ENCODE measurements at regions not wholly inside any gene's neighbourhood (a gene's known extent, or its start where the extent isn't known, plus 50 kb on each side); places are given as distances from the start of the nearest gene placed in this dataset.
"Not testable (repeated sequence)": the region's sequence is repeated elsewhere in the genome, so short reads cannot be mapped to it uniquely, and the experiment has no call there.

DNA sequence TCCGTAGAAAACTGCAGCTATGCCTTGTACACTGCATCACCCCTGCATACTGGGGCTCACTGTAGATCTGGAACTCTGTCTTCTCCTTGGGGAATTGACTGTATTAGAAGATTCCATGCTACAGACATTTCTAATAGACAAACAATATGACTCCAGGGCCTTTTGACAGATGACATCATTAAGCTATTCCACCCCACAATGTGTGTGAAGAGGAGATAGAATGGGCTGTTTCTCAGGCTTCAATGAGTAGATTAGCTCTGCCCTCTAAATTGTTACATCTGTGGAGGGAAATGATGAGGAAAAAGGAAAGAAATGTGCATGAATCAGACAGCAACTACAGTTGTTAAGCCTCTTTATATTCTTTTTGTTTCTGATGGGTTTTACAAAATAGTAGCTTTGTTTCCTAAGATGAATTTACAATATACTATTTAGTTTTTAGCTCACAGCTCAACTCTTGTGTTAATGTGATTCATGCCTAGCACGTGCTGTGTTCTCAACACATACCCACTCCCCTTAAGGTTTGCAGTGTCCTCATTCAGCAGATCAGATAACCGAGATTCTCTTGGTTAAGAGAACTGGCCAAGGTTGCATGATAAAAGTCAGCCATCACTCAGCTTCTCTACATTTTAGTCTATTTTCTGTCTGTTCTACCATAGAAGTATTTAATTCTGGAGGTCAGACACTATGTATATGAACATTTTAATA lies 281.6 kb upstream of the NBPF12 start:
- TF ChIP-seq, protein P1, sequence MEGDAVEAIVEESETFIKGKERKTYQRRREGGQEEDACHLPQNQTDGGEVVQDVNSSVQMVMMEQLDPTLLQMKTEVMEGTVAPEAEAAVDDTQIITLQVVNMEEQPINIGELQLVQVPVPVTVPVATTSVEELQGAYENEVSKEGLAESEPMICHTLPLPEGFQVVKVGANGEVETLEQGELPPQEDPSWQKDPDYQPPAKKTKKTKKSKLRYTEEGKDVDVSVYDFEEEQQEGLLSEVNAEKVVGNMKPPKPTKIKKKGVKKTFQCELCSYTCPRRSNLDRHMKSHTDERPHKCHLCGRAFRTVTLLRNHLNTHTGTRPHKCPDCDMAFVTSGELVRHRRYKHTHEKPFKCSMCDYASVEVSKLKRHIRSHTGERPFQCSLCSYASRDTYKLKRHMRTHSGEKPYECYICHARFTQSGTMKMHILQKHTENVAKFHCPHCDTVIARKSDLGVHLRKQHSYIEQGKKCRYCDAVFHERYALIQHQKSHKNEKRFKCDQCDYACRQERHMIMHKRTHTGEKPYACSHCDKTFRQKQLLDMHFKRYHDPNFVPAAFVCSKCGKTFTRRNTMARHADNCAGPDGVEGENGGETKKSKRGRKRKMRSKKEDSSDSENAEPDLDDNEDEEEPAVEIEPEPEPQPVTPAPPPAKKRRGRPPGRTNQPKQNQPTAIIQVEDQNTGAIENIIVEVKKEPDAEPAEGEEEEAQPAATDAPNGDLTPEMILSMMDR (IDR thresholded peaks at IDR 0.05) = not testable (repeated sequence)
- TF ChIP-seq EZH2 (IDR thresholded peaks at IDR 0.05; ENCODE audit: borderline replicate concordance, insufficient read depth, low read depth, low read length, poor library complexity, severe bottlenecking) = not testable (repeated sequence)

Data from B cell (primary cell).